ENCODE measurements at regions not wholly inside any gene's neighbourhood (a gene's known extent, or its start where the extent isn't known, plus 50 kb on each side); places are given as distances from the start of the nearest gene placed in this dataset.

- TF ChIP-seq, protein P1, sequence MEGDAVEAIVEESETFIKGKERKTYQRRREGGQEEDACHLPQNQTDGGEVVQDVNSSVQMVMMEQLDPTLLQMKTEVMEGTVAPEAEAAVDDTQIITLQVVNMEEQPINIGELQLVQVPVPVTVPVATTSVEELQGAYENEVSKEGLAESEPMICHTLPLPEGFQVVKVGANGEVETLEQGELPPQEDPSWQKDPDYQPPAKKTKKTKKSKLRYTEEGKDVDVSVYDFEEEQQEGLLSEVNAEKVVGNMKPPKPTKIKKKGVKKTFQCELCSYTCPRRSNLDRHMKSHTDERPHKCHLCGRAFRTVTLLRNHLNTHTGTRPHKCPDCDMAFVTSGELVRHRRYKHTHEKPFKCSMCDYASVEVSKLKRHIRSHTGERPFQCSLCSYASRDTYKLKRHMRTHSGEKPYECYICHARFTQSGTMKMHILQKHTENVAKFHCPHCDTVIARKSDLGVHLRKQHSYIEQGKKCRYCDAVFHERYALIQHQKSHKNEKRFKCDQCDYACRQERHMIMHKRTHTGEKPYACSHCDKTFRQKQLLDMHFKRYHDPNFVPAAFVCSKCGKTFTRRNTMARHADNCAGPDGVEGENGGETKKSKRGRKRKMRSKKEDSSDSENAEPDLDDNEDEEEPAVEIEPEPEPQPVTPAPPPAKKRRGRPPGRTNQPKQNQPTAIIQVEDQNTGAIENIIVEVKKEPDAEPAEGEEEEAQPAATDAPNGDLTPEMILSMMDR (IDR thresholded peaks at IDR 0.05; ENCODE audit: unreplicated experiment in 3 of 3) = no peak
- Mint-ChIP-seq H3K36me3 (ENCODE audit: low read depth) (no peaks in the 10 kb centered on the region), H3K4me1 (peaks cover 20% of the 10 kb centered on the region), H3K4me3 (no peak overlapping the region), H3K9me3 (peaks cover 4% of the 10 kb centered on the region), H3K27me3 (ENCODE audit: low read depth) (no peaks in the 10 kb centered on the region), H3K27ac (peak overlapping the region; percentile 11 to 73 (median 38))
Observed at GRCh38 chr2:122908159-122908558, 1116.9 kb upstream of the CNTNAP5 start.

DNA sequence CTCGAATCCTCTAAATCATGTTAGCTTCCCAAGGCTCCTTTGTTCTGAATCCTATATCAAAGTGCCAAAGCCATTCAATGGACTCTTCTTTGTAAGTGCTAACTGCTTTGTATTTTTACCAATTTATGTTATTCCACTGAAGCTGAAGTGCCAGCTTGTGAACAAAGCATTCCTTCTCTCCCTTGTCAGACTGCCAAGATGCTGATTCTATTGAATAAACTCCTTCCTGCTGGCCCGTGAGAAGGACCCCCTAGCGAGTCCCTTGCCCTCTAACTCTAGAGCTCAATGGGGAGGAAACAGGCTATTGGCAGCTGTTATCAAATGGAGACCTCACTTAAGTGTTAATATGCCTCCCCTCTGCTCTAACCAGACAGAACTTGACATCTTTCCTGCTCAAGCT, 1097.9 kb upstream of the CNTNAP5 start:
- no peak overlapping the region for H3K4me3 Mint-ChIP-seq
- H3K27me3 Mint-ChIP-seq (ENCODE audit: low read depth) = no peaks in the 10 kb centered on the region
- peaks cover 29% of the 10 kb centered on the region for H3K9me3 Mint-ChIP-seq
- H3K36me3 Mint-ChIP-seq (ENCODE audit: low read depth) = no peaks in the 10 kb centered on the region
- H3K27ac Mint-ChIP-seq = peak overlapping the region in 2 of 3 experiments; percentile 10 to 12
- H3K4me1 Mint-ChIP-seq = peaks cover 5% of the 10 kb centered on the region
- TF ChIP-seq, protein P1 (IDR thresholded peaks at IDR 0.05; ENCODE audit: unreplicated experiment in 3 of 3) = no peak

DNA sequence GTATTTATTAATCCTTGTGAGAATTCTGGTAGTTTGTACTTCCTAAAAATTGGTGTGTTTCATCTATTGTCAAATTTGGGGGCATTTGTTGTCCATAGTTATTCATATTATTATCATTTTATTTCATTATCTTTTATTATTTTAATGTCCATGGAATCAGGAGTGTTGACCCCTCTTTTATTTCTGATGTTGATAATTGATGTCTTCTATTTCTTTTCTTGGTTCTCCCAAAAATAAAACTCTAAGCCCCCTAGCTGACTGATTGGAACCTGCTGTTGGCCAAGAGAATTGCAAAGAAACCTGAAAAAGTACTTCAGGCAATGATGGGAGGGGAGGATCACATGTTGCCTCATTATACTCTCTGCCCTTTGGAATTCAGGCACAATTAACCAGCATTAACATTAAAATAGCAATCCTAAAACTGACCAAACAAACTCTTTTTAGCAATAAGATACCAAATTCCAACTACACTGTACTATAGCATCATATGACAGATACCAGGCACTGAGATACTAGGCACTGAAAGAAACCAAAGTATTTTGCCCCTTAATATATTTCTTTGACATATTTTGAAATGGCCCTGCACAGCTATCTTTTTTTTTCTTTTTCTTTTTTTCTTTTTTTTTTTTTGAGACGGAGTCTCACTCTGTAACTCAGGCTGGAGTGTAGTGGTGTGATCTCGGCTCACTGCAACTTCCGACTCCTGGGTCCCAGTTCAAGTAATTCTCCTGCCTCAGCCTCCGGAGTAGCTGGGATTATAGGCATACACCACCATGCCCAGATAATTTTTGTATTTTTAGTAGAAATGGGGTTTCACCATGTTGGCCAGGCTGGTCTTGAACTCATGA, 1097.2 kb upstream of the CNTNAP5 start:
- Mint-ChIP-seq H3K4me1 (peaks cover 5% of the 10 kb centered on the region), H3K9me3 (peaks cover 29% of the 10 kb centered on the region), H3K27ac (no peak overlapping the region), H3K36me3 (ENCODE audit: low read depth) (no peaks in the 10 kb centered on the region), H3K4me3 (no peak overlapping the region), H3K27me3 (ENCODE audit: low read depth) (no peaks in the 10 kb centered on the region)
- TF ChIP-seq, protein P1 (IDR thresholded peaks at IDR 0.05; ENCODE audit: unreplicated experiment in 3 of 3) = no peak

DNA sequence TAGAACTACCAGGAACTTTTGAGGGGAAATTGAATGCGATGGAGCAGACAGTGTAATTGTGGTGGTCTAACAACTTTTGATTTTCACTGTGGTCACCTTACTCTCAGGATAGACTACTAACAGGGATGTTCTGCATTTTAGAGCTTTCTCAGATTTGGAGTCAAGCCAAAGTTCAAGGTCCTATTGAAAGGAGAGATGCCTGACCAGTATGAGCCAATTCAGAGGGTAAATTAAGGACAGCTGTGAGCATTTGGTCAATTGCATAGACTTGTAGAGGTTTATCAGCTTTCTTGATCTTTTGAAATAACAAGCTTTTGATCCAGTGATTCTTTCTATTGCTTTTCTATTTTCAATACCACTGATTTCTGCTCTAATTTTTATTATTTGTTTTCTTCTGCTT, 1095.7 kb upstream of the CNTNAP5 start:
- Mint-ChIP-seq H3K36me3 (ENCODE audit: low read depth) (no peaks in the 10 kb centered on the region), H3K4me3 (no peak overlapping the region), H3K9me3 (peaks cover 24% of the 10 kb centered on the region), H3K27me3 (ENCODE audit: low read depth) (no peaks in the 10 kb centered on the region), H3K27ac (no peak overlapping the region), H3K4me1 (peaks cover 5% of the 10 kb centered on the region)
- TF ChIP-seq, protein P1 (IDR thresholded peaks at IDR 0.05; ENCODE audit: unreplicated experiment in 3 of 3) = no peak

DNA sequence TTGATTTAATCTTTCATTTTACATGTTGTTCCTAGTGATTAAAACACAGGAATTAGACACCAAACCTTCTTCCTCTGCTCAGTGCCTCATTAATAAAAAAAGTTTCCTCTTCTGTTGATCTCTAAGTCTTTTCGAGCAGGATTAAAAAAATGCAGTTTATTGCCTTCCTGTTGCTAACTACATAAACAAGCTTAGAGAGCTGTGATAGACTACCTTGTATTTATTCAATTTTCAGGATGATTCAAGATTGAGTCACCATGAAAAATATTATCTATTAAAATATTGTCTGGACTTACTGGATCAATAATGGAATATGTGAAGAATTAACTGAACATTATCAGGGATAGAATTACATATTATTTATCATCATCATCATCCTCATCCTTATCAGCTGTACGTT, 1089.6 kb upstream of the CNTNAP5 start:
- Mint-ChIP-seq H3K36me3 (ENCODE audit: low read depth) (no peaks in the 10 kb centered on the region), H3K4me3 (no peak overlapping the region)

More for the DNA sequence above, 1089.6 kb upstream of the CNTNAP5 start:
- TF ChIP-seq, protein P1 (IDR thresholded peaks at IDR 0.05; ENCODE audit: unreplicated experiment in 3 of 3) = no peak
- H3K9me3 Mint-ChIP-seq = no peaks in the 10 kb centered on the region
- H3K27me3 Mint-ChIP-seq (ENCODE audit: low read depth) = no peaks in the 10 kb centered on the region
- H3K4me1 Mint-ChIP-seq = no peaks in the 10 kb centered on the region
- no peak overlapping the region for H3K27ac Mint-ChIP-seq
